PFSK-1 (cell line): ENCODE measurements at regions not wholly inside any gene's neighbourhood (a gene's known extent, or its start where the extent isn't known, plus 50 kb on each side); places are given as distances from the start of the nearest gene placed in this dataset.

Experiments
- FOXP2 ChIP-seq: optimal IDR thresholded peaks from 2 replicates; pipeline ENCODE3; 2011; ENCODE audit warnings: borderline replicate concordance, control low read depth, inconsistent platforms; ENCODE audit not compliant: insufficient read depth; ENCODE audit errors: extremely low read length, extremely low read depth
- POLR2AphosphoS5 ChIP-seq: IDR thresholded peaks from 2 replicates; pipeline ENCODE4 v1.6.1; 2012; ENCODE audit warnings: low read depth, mild to moderate bottlenecking, control low read depth, low read length, moderate library complexity
- REST ChIP-seq, 2 experiments: IDR thresholded peaks; 2 replicates each; pipeline versions ENCODE4 v1.6.1 to v1.8.0; 2011 to 2012; ENCODE audit warnings: low read depth in 2 of 2, low read length in 2 of 2, control low read depth in 1 of 2, inconsistent platforms in 1 of 2, mild to moderate bottlenecking in 1 of 2, moderate library complexity in 1 of 2; ENCODE audit not compliant: insufficient read depth in 1 of 2
- SIN3A ChIP-seq: IDR thresholded peaks from 2 replicates; pipeline ENCODE4 v1.6.1; 2012; ENCODE audit warnings: mild to moderate bottlenecking, low read length, moderate library complexity, borderline replicate concordance; ENCODE audit not compliant: insufficient read depth
- TAF1 ChIP-seq: IDR thresholded peaks from 2 replicates; pipeline ENCODE4 v1.6.1; 2012; ENCODE audit warnings: low read length, control low read depth, borderline replicate concordance; ENCODE audit not compliant: insufficient read depth

- TF ChIP-seq TAF1 (no peak), SIN3A (no peak), REST (IDR thresholded peaks at IDR 0.05; ENCODE audit: insufficient read depth in 1 of 2, low read depth in 2 of 2, low read length in 2 of 2) (no peak), FOXP2 (no peak), POLR2AphosphoS5 (no peak)
Observed at GRCh38 chr14:28704153-28704552, 62.4 kb upstream of the FOXG1 start.

- TF ChIP-seq TAF1 = no peak
- no peak for TF ChIP-seq POLR2AphosphoS5
- no peak for TF ChIP-seq SIN3A
- no peak for TF ChIP-seq FOXP2
- no peak for TF ChIP-seq REST (IDR thresholded peaks at IDR 0.05; ENCODE audit: insufficient read depth in 1 of 2, low read depth in 2 of 2, low read length in 2 of 2)
Observed at GRCh38 chr14:28707814-28708213, 58.8 kb upstream of the FOXG1 start.

GRCh38 chr14:28709571-28710305, 56.8 kb upstream of the FOXG1 start:
- TF ChIP-seq POLR2AphosphoS5 = no peak
- no peak for TF ChIP-seq FOXP2
- TF ChIP-seq SIN3A = no peak
- no peak for TF ChIP-seq TAF1
- no peak for TF ChIP-seq REST (IDR thresholded peaks at IDR 0.05; ENCODE audit: insufficient read depth in 1 of 2, low read depth in 2 of 2, low read length in 2 of 2)
